OCI-LY3 (cell line): ENCODE measurements at regions not wholly inside any gene's neighbourhood (a gene's known extent, or its start where the extent isn't known, plus 50 kb on each side); places are given as distances from the start of the nearest gene placed in this dataset.

ENCODE experiments used
- H2AFZ ChIP-seq: fragments of 200-600, 300-600 bp; shearing (Covaris generic); 2 replicates; pipeline ENCODE4 v1.6.0; 2014; ENCODE audit warnings: antibody characterized with exemption, low read depth, low read length
- H3K27ac ChIP-seq: fragments of 200-600, 300-600 bp; sonication (generic); 2 replicates; pipeline ENCODE4 v1.5.1; 2014; ENCODE audit warnings: mild to moderate bottlenecking, low read length, moderate library complexity, mixed read lengths
- H3K27me3 ChIP-seq: fragments of 200-600, 300-600 bp; sonication (generic); 2 replicates; pipeline ENCODE4 v1.6.1; 2014; ENCODE audit warnings: low read depth, low read length, mixed read lengths
- H3K36me3 ChIP-seq: fragments of 200-600, 300-600 bp; sonication (generic); replicated peaks from 2 replicates; pipeline ENCODE3; 2014; ENCODE audit warnings: low read depth, low read length, mixed read lengths
- H3K4me1 ChIP-seq: fragments of 300-600, 200-600 bp; sonication (generic); 2 replicates; pipeline ENCODE4 v1.6.1; 2014; ENCODE audit warnings: low read length, mixed read lengths
- H3K4me2 ChIP-seq: fragments of 200-600, 300-600 bp; sonication (generic); 2 replicates; pipeline ENCODE4 v1.6.1; 2014; ENCODE audit warnings: low read length, mixed read lengths
- H3K4me3 ChIP-seq: fragments of 300-600, 200-600 bp; sonication (generic); 2 replicates; pipeline ENCODE4 v1.5.1; 2014; ENCODE audit warnings: antibody characterized with exemption, mild to moderate bottlenecking, low read length, moderate library complexity
- H3K79me2 ChIP-seq: fragments of 300-600, 200-600 bp; shearing (Covaris generic); 2 replicates; pipeline ENCODE4 v1.6.1; 2014; ENCODE audit warnings: mild to moderate bottlenecking, low read length, mixed read lengths
- H3K9ac ChIP-seq: fragments of 300-600, 200-600 bp; shearing (Covaris generic); 2 replicates; pipeline ENCODE4 v1.6.0; 2014; ENCODE audit warnings: mild to moderate bottlenecking, low read length, moderate library complexity
- H3K9me3 ChIP-seq: fragments of 200-600, 300-600 bp; shearing (Covaris generic); 2 replicates; pipeline ENCODE4 v1.6.1; 2014; ENCODE audit warnings: low read length, mixed read lengths; ENCODE audit not compliant: insufficient read depth
- H4K20me1 ChIP-seq: fragments of 200-600, 300-600 bp; sonication (generic); 2 replicates; pipeline ENCODE4 v1.6.1; 2016; ENCODE audit warnings: low read length, mixed read lengths; ENCODE audit not compliant: insufficient read depth
- EZH2phosphoT487 ChIP-seq: fragments of 200-600 bp; shearing (Covaris generic); IDR thresholded peaks from 2 replicates; pipeline ENCODE4 v1.6.1; 2018; ENCODE audit warnings: antibody characterized with exemption, mixed run types, low read depth
- TF ChIP-seq, protein P1 (sequence below): fragments of 200-600, 300-600 bp; sonication (generic); IDR thresholded peaks from 2 replicates; pipeline ENCODE4 v1.5.1; 2014; ENCODE audit warnings: antibody characterized with exemption, low read length, low read depth

DNA sequence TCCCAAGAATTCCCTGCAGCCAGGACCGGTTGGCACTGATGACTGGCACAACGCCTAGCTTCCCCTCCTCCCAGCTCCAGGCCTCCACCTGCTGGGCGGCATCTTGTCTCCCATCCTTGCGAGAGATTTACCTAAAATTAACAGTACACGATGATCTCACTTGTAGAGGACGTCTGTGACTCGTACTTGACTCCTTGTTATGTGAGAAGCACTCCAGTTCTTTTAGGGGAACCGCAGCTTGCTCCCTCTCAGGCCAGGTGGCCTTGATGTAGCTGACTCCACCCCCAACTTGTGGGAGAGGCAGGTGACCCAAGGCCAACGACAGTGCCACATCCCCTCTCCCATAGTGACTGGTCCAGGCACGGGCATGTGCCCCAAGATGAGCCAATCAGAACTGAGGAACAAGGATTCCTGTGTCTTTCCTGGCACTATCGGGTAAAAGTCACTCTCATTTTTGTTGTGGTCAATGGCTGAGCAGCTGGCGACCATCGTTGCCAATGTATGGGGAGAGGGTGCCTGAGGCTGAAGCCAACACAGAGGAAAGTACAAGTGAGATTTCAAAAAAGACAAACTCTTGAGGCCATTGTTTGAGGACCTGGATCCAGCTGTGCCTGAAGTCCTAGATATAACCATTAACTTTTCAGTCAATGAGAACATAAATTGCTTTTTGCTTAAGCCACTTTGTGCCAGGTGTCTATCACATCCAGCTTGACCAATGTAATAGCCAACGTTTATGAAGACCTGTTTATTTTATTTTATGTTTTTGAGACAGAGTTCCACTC is 208.7 kb downstream of the RBM19 start:
- peaks cover 28% of the 10 kb centered on the region; the same call in 1 of the 2 replicates for H3K27me3 ChIP-seq
- H3K4me2 ChIP-seq: no peak overlapping the region
- no peaks in the 10 kb centered on the region for H4K20me1 ChIP-seq
- no peak overlapping the region for H3K9ac ChIP-seq
- H3K27ac ChIP-seq: no peak overlapping the region
- no peak overlapping the region for H2AFZ ChIP-seq
- H3K9me3 ChIP-seq: no peaks in the 10 kb centered on the region
- H3K4me1 ChIP-seq: no peaks in the 10 kb centered on the region
- no peak overlapping the region for H3K4me3 ChIP-seq
- TF ChIP-seq, protein P1, sequence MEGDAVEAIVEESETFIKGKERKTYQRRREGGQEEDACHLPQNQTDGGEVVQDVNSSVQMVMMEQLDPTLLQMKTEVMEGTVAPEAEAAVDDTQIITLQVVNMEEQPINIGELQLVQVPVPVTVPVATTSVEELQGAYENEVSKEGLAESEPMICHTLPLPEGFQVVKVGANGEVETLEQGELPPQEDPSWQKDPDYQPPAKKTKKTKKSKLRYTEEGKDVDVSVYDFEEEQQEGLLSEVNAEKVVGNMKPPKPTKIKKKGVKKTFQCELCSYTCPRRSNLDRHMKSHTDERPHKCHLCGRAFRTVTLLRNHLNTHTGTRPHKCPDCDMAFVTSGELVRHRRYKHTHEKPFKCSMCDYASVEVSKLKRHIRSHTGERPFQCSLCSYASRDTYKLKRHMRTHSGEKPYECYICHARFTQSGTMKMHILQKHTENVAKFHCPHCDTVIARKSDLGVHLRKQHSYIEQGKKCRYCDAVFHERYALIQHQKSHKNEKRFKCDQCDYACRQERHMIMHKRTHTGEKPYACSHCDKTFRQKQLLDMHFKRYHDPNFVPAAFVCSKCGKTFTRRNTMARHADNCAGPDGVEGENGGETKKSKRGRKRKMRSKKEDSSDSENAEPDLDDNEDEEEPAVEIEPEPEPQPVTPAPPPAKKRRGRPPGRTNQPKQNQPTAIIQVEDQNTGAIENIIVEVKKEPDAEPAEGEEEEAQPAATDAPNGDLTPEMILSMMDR: no peak
- TF ChIP-seq EZH2phosphoT487: no peak
- H3K79me2 ChIP-seq: no peaks in the 10 kb centered on the region
- H3K36me3 ChIP-seq: no peaks in the 10 kb centered on the region

GRCh38 chr12:113756609-113757008 is 209.5 kb downstream of the RBM19 start:
- Histone ChIP-seq H3K9me3 (no peaks in the 10 kb centered on the region), H3K27ac (no peak overlapping the region), H3K36me3 (no peaks in the 10 kb centered on the region), H3K4me2 (no peak overlapping the region), H3K9ac (no peak overlapping the region), H3K79me2 (no peaks in the 10 kb centered on the region), H2AFZ (no peak overlapping the region), H3K4me1 (no peaks in the 10 kb centered on the region), H3K4me3 (no peak overlapping the region), H3K27me3 (peaks cover 33% of the 10 kb centered on the region; the same call in 1 of the 2 replicates), H4K20me1 (no peaks in the 10 kb centered on the region)
- TF ChIP-seq, protein P1: no peak
- TF ChIP-seq EZH2phosphoT487: no peak

GRCh38 chr12:113755098-113755497 is 211.0 kb downstream of the RBM19 start:
- no peak overlapping the region for H3K27ac ChIP-seq
- no peaks in the 10 kb centered on the region for H4K20me1 ChIP-seq
- H2AFZ ChIP-seq: no peak overlapping the region
- no peak overlapping the region for H3K4me2 ChIP-seq
- TF ChIP-seq, protein P1: no peak
- TF ChIP-seq EZH2phosphoT487: no peak
- H3K4me1 ChIP-seq: no peaks in the 10 kb centered on the region
- H3K79me2 ChIP-seq: no peaks in the 10 kb centered on the region
- H3K27me3 ChIP-seq: peaks cover 37% of the 10 kb centered on the region; the same call in 1 of the 2 replicates
- no peaks in the 10 kb centered on the region for H3K9me3 ChIP-seq
- H3K36me3 ChIP-seq: no peaks in the 10 kb centered on the region
- no peak overlapping the region for H3K4me3 ChIP-seq
- H3K9ac ChIP-seq: no peak overlapping the region

DNA sequence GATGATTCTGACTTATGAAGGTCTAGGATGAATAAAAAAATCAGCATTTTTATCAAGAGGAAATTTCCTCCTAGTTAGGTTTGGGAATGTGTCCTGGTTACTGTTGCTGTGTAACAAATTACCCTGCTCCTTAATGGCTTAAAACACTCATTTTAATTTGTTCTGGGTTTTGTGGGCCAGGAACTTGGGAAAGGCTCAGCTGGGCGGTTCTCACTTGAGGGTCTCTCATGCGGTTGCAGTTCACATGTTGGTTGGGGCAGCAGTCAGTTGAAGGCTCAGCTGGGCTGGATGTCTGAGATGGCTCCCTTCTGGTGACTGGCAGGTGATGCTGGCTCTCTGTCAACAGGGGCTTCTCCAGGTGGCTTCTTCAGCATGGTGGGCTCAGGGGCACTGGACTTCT is 214.6 kb downstream of the RBM19 start:
- Histone ChIP-seq H3K27ac (no peak overlapping the region), H3K4me2 (no peak overlapping the region)

More for the DNA sequence above, 214.6 kb downstream of the RBM19 start:
- no peaks in the 10 kb centered on the region for H4K20me1 ChIP-seq
- H3K79me2 ChIP-seq: no peaks in the 10 kb centered on the region
- H2AFZ ChIP-seq: no peak overlapping the region
- peaks cover 58% of the 10 kb centered on the region for H3K27me3 ChIP-seq
- H3K9me3 ChIP-seq: no peaks in the 10 kb centered on the region
- H3K4me3 ChIP-seq: no peak overlapping the region
- H3K36me3 ChIP-seq: no peaks in the 10 kb centered on the region
- H3K4me1 ChIP-seq: no peaks in the 10 kb centered on the region
- TF ChIP-seq, protein P1: no peak
- no peak for TF ChIP-seq EZH2phosphoT487
- no peak overlapping the region for H3K9ac ChIP-seq
